ENCODE measurements at regions not wholly inside any gene's neighbourhood (a gene's known extent, or its start where the extent isn't known, plus 50 kb on each side); places are given as distances from the start of the nearest gene placed in this dataset.

- FAIRE-seq = no peak
These were observed 69.1 kb upstream of the PUDP start for GRCh38 chrX:7216981-7217587.

- no peak for FAIRE-seq
These were observed 67.9 kb upstream of the PUDP start for GRCh38 chrX:7215842-7216241.

GRCh38 chrX:7214251-7214650, 66.3 kb upstream of the PUDP start:
- no peak for FAIRE-seq

- FAIRE-seq = no peak
These were observed 57.2 kb upstream of the PUDP start for GRCh38 chrX:7205037-7205577.

GRCh38 chrX:7204619-7205018, 56.7 kb upstream of the PUDP start:
- no peak for FAIRE-seq

GRCh38 chrX:7202206-7202605, 54.3 kb upstream of the PUDP start:
- no peak for FAIRE-seq

GRCh38 chrX:7201496-7201895, 53.5 kb upstream of the PUDP start:
- FAIRE-seq = no peak

- no peak for FAIRE-seq
These were observed 50.5 kb upstream of the PUDP start for GRCh38 chrX:7198499-7198898.
